ENCODE measurements at regions not wholly inside any gene's neighbourhood (a gene's known extent, or its start where the extent isn't known, plus 50 kb on each side); places are given as distances from the start of the nearest gene placed in this dataset.
"Not testable (repeated sequence)": the region's sequence is repeated elsewhere in the genome, so short reads cannot be mapped to it uniquely, and the experiment has no call there.

- no peak for DNase-seq
Measured at GRCh38 chr1:227508431-227508830, 54.9 kb upstream of the ZNF678 start.

- DNase-seq: not testable (repeated sequence)
Measured at GRCh38 chr1:227506490-227507393, 56.6 kb upstream of the ZNF678 start.

GRCh38 chr1:227496045-227496444 is 67.3 kb upstream of the ZNF678 start:
- DNase-seq: not testable (repeated sequence)

- not testable (repeated sequence) for DNase-seq
Measured at GRCh38 chr1:227493863-227494551, 69.3 kb upstream of the ZNF678 start.

- DNase-seq: no peak
Measured at GRCh38 chr1:227490478-227490877, 72.9 kb upstream of the ZNF678 start.

- DNase-seq: no peak
Measured at GRCh38 chr1:227490001-227490400, 73.4 kb upstream of the ZNF678 start.

GRCh38 chr1:227489572-227489971 is 73.8 kb upstream of the ZNF678 start:
- no peak for DNase-seq

GRCh38 chr1:227487606-227488005 is 75.8 kb upstream of the ZNF678 start:
- DNase-seq: no peak

GRCh38 chr1:227486559-227486958 is 76.8 kb upstream of the ZNF678 start:
- no peak for DNase-seq

- no peak for DNase-seq
Measured at GRCh38 chr1:227482023-227482299, 81.4 kb upstream of the ZNF678 start.

GRCh38 chr1:227474072-227474471 is 89.3 kb upstream of the ZNF678 start:
- not testable (repeated sequence) for DNase-seq

GRCh38 chr1:227472772-227473171 is 90.6 kb upstream of the ZNF678 start:
- DNase-seq: no peak

GRCh38 chr1:227470688-227471087 is 92.7 kb upstream of the ZNF678 start:
- no peak for DNase-seq

- DNase-seq: no peak
Measured at GRCh38 chr1:227469708-227470107, 93.6 kb upstream of the ZNF678 start.

GRCh38 chr1:227466039-227466645 is 97.2 kb upstream of the ZNF678 start:
- DNase-seq: no peak

GRCh38 chr1:227465256-227465655 is 98.1 kb upstream of the ZNF678 start:
- no peak for DNase-seq

GRCh38 chr1:227459977-227460376 is 103.4 kb upstream of the ZNF678 start:
- no peak for DNase-seq

- DNase-seq: peak; percentile 41
Measured at GRCh38 chr1:227459326-227459841, 104.0 kb upstream of the ZNF678 start.

GRCh38 chr1:227454686-227455085 is 108.7 kb upstream of the ZNF678 start:
- no peak for DNase-seq

GRCh38 chr1:227453631-227454355 is 109.6 kb upstream of the ZNF678 start:
- DNase-seq: no peak

- DNase-seq: no peak
Measured at GRCh38 chr1:227451954-227452353, 111.4 kb upstream of the ZNF678 start.

GRCh38 chr1:227451057-227451456 is 112.3 kb upstream of the ZNF678 start:
- DNase-seq: no peak

- no peak for DNase-seq
Measured at GRCh38 chr1:227450489-227450888, 112.9 kb upstream of the ZNF678 start.
